ENCODE measurements at regions not wholly inside any gene's neighbourhood (a gene's known extent, or its start where the extent isn't known, plus 50 kb on each side); places are given as distances from the start of the nearest gene placed in this dataset.
"Not testable (repeated sequence)": the region's sequence is repeated elsewhere in the genome, so short reads cannot be mapped to it uniquely, and the experiment has no call there.

DNA sequence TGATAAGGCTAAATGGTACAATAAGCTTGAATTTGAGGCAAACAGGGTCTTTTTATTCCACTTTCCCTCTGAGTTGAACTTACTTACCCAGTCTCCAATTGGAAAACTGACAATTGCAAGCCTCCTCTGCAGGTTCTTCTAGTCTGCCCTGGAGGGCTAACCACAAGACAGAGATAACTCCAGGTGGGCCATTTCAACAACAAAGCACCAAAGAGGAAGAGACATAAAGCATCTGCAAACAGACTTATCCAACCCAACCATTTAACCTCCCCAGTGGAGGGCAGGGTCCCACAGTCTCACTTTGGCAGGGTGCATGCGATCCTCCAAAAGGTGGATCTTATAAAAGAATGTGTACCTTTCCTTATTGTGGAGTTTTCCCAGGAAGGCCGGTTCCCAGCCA lies 525.8 kb downstream of the DIPK2A start:
- no peak for DNase-seq (ENCODE audit: low spot score in 2 of 2)
- no peaks in the 10 kb centered on the region for H3K27me3 ChIP-seq
- intact Hi-C loops (cut with DNase I; ENCODE audit: low total_unique reads) = no loop called here

DNA sequence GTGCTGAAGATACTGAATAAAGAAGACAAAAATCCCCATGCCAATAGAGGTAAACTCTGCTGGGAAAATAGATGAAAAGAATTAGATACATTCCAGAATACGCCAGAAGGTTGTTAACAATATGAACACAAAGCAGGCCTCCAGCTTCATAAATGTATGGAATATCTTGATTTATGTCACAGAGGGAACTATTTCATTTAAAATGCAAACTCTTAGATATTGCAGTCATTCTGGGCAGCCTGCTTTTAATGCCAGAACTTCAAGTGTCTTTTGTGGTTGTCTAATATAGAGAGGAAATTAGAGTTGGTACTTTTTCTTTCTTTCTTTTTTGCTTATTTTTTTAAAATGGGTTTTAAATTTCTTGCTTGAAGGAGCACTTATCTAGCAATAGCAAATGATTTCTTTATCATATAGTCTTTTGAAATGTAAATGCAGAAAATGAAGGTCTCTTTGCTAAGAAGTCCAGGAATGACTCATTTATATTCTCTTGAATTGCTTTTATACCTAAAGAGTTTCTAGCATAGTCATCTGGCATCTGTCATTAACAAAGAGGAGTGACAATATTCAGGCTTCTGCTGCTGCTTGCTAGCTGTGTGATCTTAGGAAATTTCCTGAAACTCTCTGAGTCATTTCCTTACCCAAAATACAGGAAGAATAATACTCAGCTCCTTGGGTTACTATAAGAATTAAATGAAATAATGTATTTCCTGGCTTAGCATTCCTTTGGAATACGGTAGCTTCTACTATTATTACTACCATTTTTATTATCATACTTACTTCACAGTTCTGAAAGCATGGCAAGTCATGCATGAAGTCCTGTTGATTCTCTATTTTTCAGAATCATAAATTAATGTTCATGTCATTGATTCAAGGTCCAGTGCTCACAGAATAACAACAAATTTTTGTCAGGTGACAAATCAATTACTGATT lies 527.6 kb downstream of the DIPK2A start:
- no peaks in the 10 kb centered on the region for H3K4me1 ChIP-seq
- no peaks in the 10 kb centered on the region for H3K9me3 ChIP-seq
- DNase-seq (ENCODE audit: low spot score in 2 of 2) = no peak
- no peak overlapping the region for H3K27ac ChIP-seq
- no peaks in the 10 kb centered on the region for H3K27me3 ChIP-seq
- no peaks in the 10 kb centered on the region for H3K36me3 ChIP-seq
- no peak overlapping the region for H3K4me3 ChIP-seq
- intact Hi-C loops (cut with DNase I; ENCODE audit: low total_unique reads) = no loop called here
- TF ChIP-seq, protein P1, sequence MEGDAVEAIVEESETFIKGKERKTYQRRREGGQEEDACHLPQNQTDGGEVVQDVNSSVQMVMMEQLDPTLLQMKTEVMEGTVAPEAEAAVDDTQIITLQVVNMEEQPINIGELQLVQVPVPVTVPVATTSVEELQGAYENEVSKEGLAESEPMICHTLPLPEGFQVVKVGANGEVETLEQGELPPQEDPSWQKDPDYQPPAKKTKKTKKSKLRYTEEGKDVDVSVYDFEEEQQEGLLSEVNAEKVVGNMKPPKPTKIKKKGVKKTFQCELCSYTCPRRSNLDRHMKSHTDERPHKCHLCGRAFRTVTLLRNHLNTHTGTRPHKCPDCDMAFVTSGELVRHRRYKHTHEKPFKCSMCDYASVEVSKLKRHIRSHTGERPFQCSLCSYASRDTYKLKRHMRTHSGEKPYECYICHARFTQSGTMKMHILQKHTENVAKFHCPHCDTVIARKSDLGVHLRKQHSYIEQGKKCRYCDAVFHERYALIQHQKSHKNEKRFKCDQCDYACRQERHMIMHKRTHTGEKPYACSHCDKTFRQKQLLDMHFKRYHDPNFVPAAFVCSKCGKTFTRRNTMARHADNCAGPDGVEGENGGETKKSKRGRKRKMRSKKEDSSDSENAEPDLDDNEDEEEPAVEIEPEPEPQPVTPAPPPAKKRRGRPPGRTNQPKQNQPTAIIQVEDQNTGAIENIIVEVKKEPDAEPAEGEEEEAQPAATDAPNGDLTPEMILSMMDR (IDR thresholded peaks at IDR 0.05) = no peak
- no peak for TF ChIP-seq POLR2AphosphoS5 (IDR thresholded peaks at IDR 0.05)
- no peak for TF ChIP-seq POLR2A (IDR thresholded peaks at IDR 0.05)

More for the DNA sequence above, 525.8 kb downstream of the DIPK2A start:
- Histone ChIP-seq H3K4me1 (no peaks in the 10 kb centered on the region), H3K4me3 (no peak overlapping the region), H3K9me3 (no peaks in the 10 kb centered on the region), H3K27ac (no peak overlapping the region), H3K36me3 (no peaks in the 10 kb centered on the region)
- no peak for TF ChIP-seq POLR2AphosphoS5 (IDR thresholded peaks at IDR 0.05)
- no peak for TF ChIP-seq POLR2A (IDR thresholded peaks at IDR 0.05)
- TF ChIP-seq, protein P1 (IDR thresholded peaks at IDR 0.05) = no peak

DNA sequence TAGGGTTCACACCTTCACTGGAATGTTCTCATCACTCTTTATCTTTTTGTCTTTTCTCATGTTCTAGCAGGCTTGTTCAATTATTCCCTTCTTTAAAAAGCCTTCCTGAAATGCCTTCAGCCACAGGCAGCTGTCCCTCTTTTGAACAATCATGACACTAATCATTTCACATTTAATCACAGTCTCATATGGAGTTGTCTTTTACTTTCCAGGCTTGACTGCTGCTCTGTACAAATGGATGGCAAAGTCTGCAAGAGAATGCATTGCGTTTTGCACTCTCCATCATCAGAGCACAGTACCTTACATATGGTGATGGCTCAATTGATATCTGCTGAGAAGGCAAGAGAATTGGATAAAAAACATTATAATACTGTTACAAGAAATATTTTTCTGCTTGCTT lies 529.8 kb downstream of the DIPK2A start:
- Histone ChIP-seq H3K4me3 (no peak overlapping the region), H3K4me1 (no peaks in the 10 kb centered on the region), H3K27me3 (no peaks in the 10 kb centered on the region), H3K27ac (no peak overlapping the region), H3K36me3 (no peaks in the 10 kb centered on the region), H3K9me3 (no peaks in the 10 kb centered on the region)
- DNase-seq (ENCODE audit: low spot score in 2 of 2) = no peak
- intact Hi-C loops (cut with DNase I; ENCODE audit: low total_unique reads) = no loop called here
- TF ChIP-seq POLR2AphosphoS5 (IDR thresholded peaks at IDR 0.05) (no peak), POLR2A (IDR thresholded peaks at IDR 0.05) (no peak)
- TF ChIP-seq, protein P1 (IDR thresholded peaks at IDR 0.05) = no peak

DNA sequence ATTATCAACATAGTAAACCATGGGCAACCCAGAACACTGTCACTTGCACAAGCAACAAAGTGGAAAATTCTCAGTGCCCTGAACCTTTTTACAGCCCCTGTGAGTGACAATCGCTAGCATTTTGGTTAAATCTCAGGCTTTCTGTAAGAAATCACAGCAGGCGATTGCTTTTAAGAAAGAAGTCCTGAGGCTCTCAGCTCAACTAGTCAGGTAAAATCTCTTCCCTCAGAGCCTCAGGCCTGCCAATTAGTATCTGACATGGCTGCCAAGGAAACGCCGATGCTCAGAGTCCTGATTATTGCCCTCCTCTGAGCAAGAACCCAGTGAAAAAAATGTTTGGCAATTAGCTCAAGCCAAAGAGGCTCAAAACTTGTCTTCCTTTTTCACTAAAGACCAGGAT lies 530.8 kb downstream of the DIPK2A start:
- no peak overlapping the region for H3K4me3 ChIP-seq
- H3K9me3 ChIP-seq = no peaks in the 10 kb centered on the region
- no peak overlapping the region for H3K27ac ChIP-seq
- no peaks in the 10 kb centered on the region for H3K27me3 ChIP-seq
- no peak for DNase-seq (ENCODE audit: low spot score in 2 of 2)
- H3K36me3 ChIP-seq = no peaks in the 10 kb centered on the region
- no peaks in the 10 kb centered on the region for H3K4me1 ChIP-seq
- intact Hi-C loops (cut with DNase I; ENCODE audit: low total_unique reads) = no loop called here
- TF ChIP-seq POLR2A (IDR thresholded peaks at IDR 0.05) (no peak), POLR2AphosphoS5 (IDR thresholded peaks at IDR 0.05) (no peak)
- TF ChIP-seq, protein P1 (IDR thresholded peaks at IDR 0.05) = no peak

DNA sequence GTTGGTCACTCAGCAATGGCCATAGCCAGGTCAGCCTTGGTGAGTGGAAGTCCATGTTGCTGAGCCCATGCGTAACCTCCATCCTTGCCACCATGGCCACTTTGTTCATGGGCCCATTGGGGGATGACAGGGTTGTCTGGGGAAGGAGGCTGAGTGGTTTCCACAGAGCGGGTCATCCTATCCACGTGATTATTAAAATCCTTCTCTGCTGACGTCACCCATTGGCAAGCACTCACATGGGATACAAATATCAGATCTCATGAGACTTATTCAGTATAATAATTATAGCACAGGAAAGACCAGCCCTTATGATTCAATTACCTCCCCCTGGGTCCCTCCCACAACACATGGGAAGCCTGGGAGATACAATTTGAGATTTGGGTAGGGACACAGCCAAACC lies 534.8 kb downstream of the DIPK2A start:
- H3K27me3 ChIP-seq; H3K36me3 ChIP-seq; H3K4me3 ChIP-seq; H3K27ac ChIP-seq; H3K4me1 ChIP-seq; intact Hi-C loops (cut with DNase I; ENCODE audit: low total_unique reads); DNase-seq (ENCODE audit: low spot score in 2 of 2); H3K9me3 ChIP-seq: not testable (repeated sequence)

Data from breast epithelium (tissue), 4 donors.